HL-60 (cell line): ENCODE measurements at regions not wholly inside any gene's neighbourhood (a gene's known extent, or its start where the extent isn't known, plus 50 kb on each side); places are given as distances from the start of the nearest gene placed in this dataset.

Source experiments
- CTCF ChIP-seq: IDR thresholded peaks from one replicate; pipeline ENCODE4 v1.5.1; 2011; ENCODE audit warnings: low read length, control low read depth, inconsistent platforms; ENCODE audit not compliant: insufficient read depth
- POLR2AphosphoS5 ChIP-seq: IDR thresholded peaks from 2 replicates; pipeline ENCODE4 v1.6.1; 2012; ENCODE audit warnings: low read depth
- REST ChIP-seq: IDR thresholded peaks from 2 replicates; pipeline ENCODE4 v1.6.1; 2012; ENCODE audit warnings: low read depth; ENCODE audit not compliant: insufficient replicate concordance

- TF ChIP-seq REST (no peak), CTCF (no peak), POLR2AphosphoS5 (no peak)
Observed at GRCh38 chr16:55992551-55992950, 117.4 kb upstream of the CES5A start.
